ENCODE measurements at regions not wholly inside any gene's neighbourhood (a gene's known extent, or its start where the extent isn't known, plus 50 kb on each side); places are given as distances from the start of the nearest gene placed in this dataset.

- no peak for TF ChIP-seq CTCF (IDR thresholded peaks at IDR 0.05)
- no peak for TF ChIP-seq POLR2A (IDR thresholded peaks at IDR 0.05)
- TF ChIP-seq POLR2AphosphoS5 (IDR thresholded peaks at IDR 0.05) = no peak
- no peak for TF ChIP-seq EP300 (IDR thresholded peaks at IDR 0.05)
Observed at GRCh38 chr6:156651486-156651885, 125.7 kb upstream of the ARID1B start.

Data from sigmoid colon (tissue), 4 donors.